ENCODE measurements at regions not wholly inside any gene's neighbourhood (a gene's known extent, or its start where the extent isn't known, plus 50 kb on each side); places are given as distances from the start of the nearest gene placed in this dataset.

- H3T11ph ChIP-seq (ENCODE audit: low read length): no peak overlapping the region
- H3K56ac ChIP-seq (ENCODE audit: insufficient read length, low read depth, low read length): no peak overlapping the region
- H3K4me2 ChIP-seq (ENCODE audit: insufficient read depth, insufficient read length, low read length): no peak overlapping the region
- no peak overlapping the region for H3K4ac ChIP-seq (ENCODE audit: low read depth, low read length)
- no peak overlapping the region for H3K14ac ChIP-seq (ENCODE audit: insufficient read depth, low read length)
- Mint-ChIP-seq H3K27ac (no peak overlapping the region), H3K27me3 (ENCODE audit: low read depth) (no peaks in the 10 kb centered on the region), H3K36me3 (ENCODE audit: insufficient read depth in 1 of 3, low read depth in 3 of 3) (no peaks in the 10 kb centered on the region), H3K4me3 (no peak overlapping the region), H3K9me3 (no peaks in the 10 kb centered on the region; a peak in 1 of 5 replicates), H3K4me1 (peaks cover 6 to 9% of the 10 kb centered on the region in 2 experiments; a peak in 3 of 4 replicates)
- no peak overlapping the region for H2BK5ac ChIP-seq (ENCODE audit: insufficient read length, low read length)
- no peaks in the 10 kb centered on the region for H3K23me2 ChIP-seq (ENCODE audit: insufficient read length, low read depth, low read length, poor library complexity, severe bottlenecking)
- H4K91ac ChIP-seq (ENCODE audit: insufficient read length, low read depth, low read length): no peak overlapping the region
- H3K27ac ChIP-seq (ENCODE audit: insufficient read length, low read depth, low read length): no peak overlapping the region
- no peaks in the 10 kb centered on the region for H3K4me1 ChIP-seq (ENCODE audit: insufficient read depth, low read length)
- H3K79me2 ChIP-seq (ENCODE audit: insufficient read depth, low read length): no peaks in the 10 kb centered on the region
- no peaks in the 10 kb centered on the region for H3K79me1 ChIP-seq (ENCODE audit: insufficient read depth, low read depth, low read length, poor library complexity, severe bottlenecking)
- no peak for TF ChIP-seq CTCF (conservative IDR thresholded peaks at IDR 0.05)
- H2BK15ac ChIP-seq (ENCODE audit: low read depth, low read length): no peak overlapping the region
- H3K18ac ChIP-seq (ENCODE audit: insufficient read length, low read depth, low read length): no peak overlapping the region
- H2BK20ac ChIP-seq (ENCODE audit: low read depth, low read length, poor library complexity, severe bottlenecking): no peak overlapping the region
- H3K9me3 ChIP-seq (ENCODE audit: control insufficient read depth, low read depth, low read length): no peaks in the 10 kb centered on the region
- H2AFZ ChIP-seq (ENCODE audit: low read length): no peak overlapping the region
- H3K27me3 ChIP-seq (ENCODE audit: insufficient read depth, low read length): no peaks in the 10 kb centered on the region
- H4K8ac ChIP-seq (replicated peaks; ENCODE audit: insufficient read length, low read depth, low read length): no peak overlapping the region
- no peak overlapping the region for H4K5ac ChIP-seq (ENCODE audit: insufficient read length, low read depth, low read length)
- H3K9ac ChIP-seq (ENCODE audit: extremely low read depth, insufficient read length, low read length): no peak overlapping the region
- no peak overlapping the region for H3K23ac ChIP-seq (ENCODE audit: insufficient read length, low read depth, low read length)
- DNase-seq: no peak
- H2BK12ac ChIP-seq (ENCODE audit: insufficient read length, low read depth, low read length): no peak overlapping the region
- WGBS (ENCODE audit: extremely low coverage, insufficient read length, low lambda C conversion rate): no CpG with 5 or more reads among the region's 1 CpG
- no peak overlapping the region for H2BK120ac ChIP-seq (ENCODE audit: low read depth, low read length, poor library complexity, severe bottlenecking)
- H2AK5ac ChIP-seq (ENCODE audit: insufficient read length, low read length): no peak overlapping the region
- H4K20me1 ChIP-seq (ENCODE audit: control insufficient read depth, insufficient read depth, insufficient read length): no peaks in the 10 kb centered on the region
Observed at GRCh38 chr2:6024784-6025183, 332.6 kb downstream of the SOX11 start.

All from H9 (cell line).